SH-SY5Y (cell line): ENCODE measurements at regions not wholly inside any gene's neighbourhood (a gene's known extent, or its start where the extent isn't known, plus 50 kb on each side); places are given as distances from the start of the nearest gene placed in this dataset.

Experiments
- GATA2 ChIP-seq: IDR thresholded peaks from 2 replicates; pipeline ENCODE4 v1.6.1; 2011; ENCODE audit warnings: mild to moderate bottlenecking, low read depth, low read length
- GATA3 ChIP-seq: IDR thresholded peaks from 2 replicates; pipeline ENCODE4 v1.6.1; 2011; ENCODE audit warnings: low read depth, mild to moderate bottlenecking, low read length, moderate library complexity

- no peak for TF ChIP-seq GATA2
- no peak for TF ChIP-seq GATA3
Observed at GRCh38 chr1:94730450-94730849, 89.7 kb upstream of the SLC44A3 start.
